ENCODE measurements at regions not wholly inside any gene's neighbourhood (a gene's known extent, or its start where the extent isn't known, plus 50 kb on each side); places are given as distances from the start of the nearest gene placed in this dataset.

DNA sequence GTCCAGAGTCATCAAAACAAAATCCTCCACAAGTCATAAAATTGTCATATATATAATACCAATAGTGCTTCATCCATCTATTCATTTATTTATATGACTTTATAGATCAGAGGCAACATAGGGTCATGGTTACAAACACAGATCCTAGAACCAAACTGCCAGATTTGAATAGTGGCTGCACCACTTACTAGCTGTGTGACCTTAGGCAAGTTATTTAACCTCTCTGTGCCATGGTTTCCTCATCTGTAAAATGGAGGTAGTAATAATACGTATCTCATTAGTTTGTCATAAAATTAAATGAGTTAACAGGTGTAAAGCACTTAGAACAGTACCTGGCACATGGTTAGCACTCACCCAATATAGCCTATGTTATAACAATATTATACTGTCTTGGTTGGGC, 58.9 kb upstream of the BZW1 start:
- no peak for TF ChIP-seq EP300 (IDR thresholded peaks at IDR 0.05)
- TF ChIP-seq POLR2A (IDR thresholded peaks at IDR 0.05) = no peak
- TF ChIP-seq, protein P1, sequence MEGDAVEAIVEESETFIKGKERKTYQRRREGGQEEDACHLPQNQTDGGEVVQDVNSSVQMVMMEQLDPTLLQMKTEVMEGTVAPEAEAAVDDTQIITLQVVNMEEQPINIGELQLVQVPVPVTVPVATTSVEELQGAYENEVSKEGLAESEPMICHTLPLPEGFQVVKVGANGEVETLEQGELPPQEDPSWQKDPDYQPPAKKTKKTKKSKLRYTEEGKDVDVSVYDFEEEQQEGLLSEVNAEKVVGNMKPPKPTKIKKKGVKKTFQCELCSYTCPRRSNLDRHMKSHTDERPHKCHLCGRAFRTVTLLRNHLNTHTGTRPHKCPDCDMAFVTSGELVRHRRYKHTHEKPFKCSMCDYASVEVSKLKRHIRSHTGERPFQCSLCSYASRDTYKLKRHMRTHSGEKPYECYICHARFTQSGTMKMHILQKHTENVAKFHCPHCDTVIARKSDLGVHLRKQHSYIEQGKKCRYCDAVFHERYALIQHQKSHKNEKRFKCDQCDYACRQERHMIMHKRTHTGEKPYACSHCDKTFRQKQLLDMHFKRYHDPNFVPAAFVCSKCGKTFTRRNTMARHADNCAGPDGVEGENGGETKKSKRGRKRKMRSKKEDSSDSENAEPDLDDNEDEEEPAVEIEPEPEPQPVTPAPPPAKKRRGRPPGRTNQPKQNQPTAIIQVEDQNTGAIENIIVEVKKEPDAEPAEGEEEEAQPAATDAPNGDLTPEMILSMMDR (IDR thresholded peaks at IDR 0.05) = no peak
- no peak for TF ChIP-seq POLR2AphosphoS5 (IDR thresholded peaks at IDR 0.05)
- WGBS, 5 donors = 82 to 89% (median 86%) methylated on average over 1 of the region's 1 CpG
- H3K4me1 ChIP-seq = peaks cover 0 to 8% (median 5%) of the 10 kb centered on the region in 4 donors
- H3K4me3 ChIP-seq = no peak overlapping the region
- H3K36me3 ChIP-seq = no peaks in the 10 kb centered on the region
- no peaks in the 10 kb centered on the region for H3K9me3 ChIP-seq
- H3K27me3 ChIP-seq = no peaks in the 10 kb centered on the region
- intact Hi-C loops (cut with DNase I; ENCODE audit: low total_unique reads) = no loop called here
- no peak overlapping the region for H3K27ac ChIP-seq
- DNase-seq = no peak

DNA sequence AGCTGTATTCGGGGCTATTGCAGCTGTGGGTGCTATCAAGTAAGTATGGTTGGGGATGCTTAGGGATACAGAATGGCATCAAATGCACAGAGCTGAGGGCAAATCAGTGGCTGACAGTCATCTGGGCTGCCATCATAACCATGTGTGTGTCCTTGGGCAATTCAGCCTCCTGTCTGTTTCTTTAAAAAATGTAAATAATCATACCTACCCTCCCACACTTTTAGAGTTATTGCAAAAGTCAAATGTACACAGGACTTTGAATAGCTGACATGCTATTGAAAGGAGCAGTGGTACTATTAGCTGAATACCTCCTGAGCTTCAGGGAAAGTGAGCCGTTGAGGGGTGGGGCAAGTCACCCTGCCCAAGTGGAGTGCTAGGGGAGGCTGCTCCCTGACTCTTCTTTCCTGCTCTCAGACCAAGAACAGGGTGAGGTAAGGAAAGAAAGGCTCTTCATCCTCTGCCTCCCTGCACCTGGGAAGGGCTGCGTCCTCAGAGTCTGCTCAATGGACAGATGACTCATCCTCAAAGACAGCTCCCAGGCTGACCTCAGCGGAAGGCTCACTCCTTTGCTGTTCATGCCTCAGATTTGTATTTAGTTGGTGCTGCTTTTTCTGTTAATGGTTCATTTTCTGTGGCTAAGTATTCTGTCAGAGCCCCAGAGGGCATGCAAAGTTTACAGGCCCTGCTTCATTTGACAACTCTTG, 54.9 kb upstream of the BZW1 start:
- H3K27ac ChIP-seq = no peak overlapping the region
- H3K36me3 ChIP-seq = no peaks in the 10 kb centered on the region
- no peaks in the 10 kb centered on the region for H3K27me3 ChIP-seq
- WGBS, 5 donors = 50 to 69% (median 61%) methylated on average over 4 of the region's 4 CpGs
- no peak overlapping the region for H3K4me3 ChIP-seq
- TF ChIP-seq, protein P1 (IDR thresholded peaks at IDR 0.05) = no peak
- no peak for TF ChIP-seq POLR2AphosphoS5 (IDR thresholded peaks at IDR 0.05)
- no peak for TF ChIP-seq EP300 (IDR thresholded peaks at IDR 0.05)
- TF ChIP-seq POLR2A (IDR thresholded peaks at IDR 0.05) = no peak
- no peaks in the 10 kb centered on the region for H3K4me1 ChIP-seq
- intact Hi-C loops (cut with DNase I; ENCODE audit: low total_unique reads) = no loop called here
- peak in 1 of 2 donors; percentile 17 for DNase-seq
- H3K9me3 ChIP-seq = no peaks in the 10 kb centered on the region

DNA sequence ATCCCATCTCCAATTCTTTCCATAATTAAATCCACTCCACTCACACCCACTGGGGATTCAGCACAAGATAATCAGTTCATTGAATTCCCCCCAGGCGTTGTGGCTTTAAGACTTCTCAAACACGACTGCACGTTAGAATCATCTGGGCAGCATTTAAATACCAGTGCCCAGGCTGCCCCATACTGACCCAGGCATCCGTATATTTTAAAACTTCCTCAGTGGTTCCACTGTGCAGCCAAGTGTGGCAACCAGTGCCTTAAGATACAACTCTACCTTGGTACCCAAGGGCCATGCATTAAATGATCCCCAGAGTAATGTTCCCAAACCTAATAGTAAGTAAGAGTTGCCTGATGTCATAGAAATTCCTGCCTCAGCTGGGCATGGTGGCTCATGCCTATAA, 54.3 kb upstream of the BZW1 start:
- 73 to 85% (median 80%) methylated on average over 4 of the region's 4 CpGs for WGBS, 5 donors
- Histone ChIP-seq H3K27me3 (no peaks in the 10 kb centered on the region), H3K36me3 (no peaks in the 10 kb centered on the region), H3K9me3 (no peaks in the 10 kb centered on the region), H3K4me1 (no peaks in the 10 kb centered on the region), H3K27ac (no peak overlapping the region), H3K4me3 (no peak overlapping the region)
- intact Hi-C loops (cut with DNase I; ENCODE audit: low total_unique reads) = no loop called here
- DNase-seq = no peak
- TF ChIP-seq, protein P1 (IDR thresholded peaks at IDR 0.05) = no peak
- TF ChIP-seq POLR2A (IDR thresholded peaks at IDR 0.05) (no peak), POLR2AphosphoS5 (IDR thresholded peaks at IDR 0.05) (no peak), EP300 (IDR thresholded peaks at IDR 0.05) (no peak)

DNA sequence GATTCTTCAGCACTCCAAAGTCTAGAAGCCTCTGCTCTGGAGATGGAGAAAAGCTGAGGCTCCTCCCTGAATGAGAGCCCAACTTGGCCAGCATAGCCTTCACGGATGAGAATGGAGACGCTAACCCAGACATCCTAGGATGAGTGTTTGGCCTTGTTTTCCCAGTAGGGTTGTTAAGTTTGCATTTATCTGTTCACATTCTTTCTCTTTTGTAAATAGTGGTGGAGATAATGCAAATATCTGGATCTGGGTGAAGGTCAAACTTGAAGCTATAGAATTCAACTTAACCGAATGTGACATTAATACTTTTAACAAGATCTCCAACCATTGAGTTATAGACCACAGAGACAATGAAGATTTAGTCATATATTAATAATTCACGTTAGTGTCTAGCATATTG, 53.4 kb upstream of the BZW1 start:
- intact Hi-C loops (cut with DNase I; ENCODE audit: low total_unique reads) = no loop called here
- Histone ChIP-seq H3K4me3 (no peak overlapping the region), H3K9me3 (no peaks in the 10 kb centered on the region), H3K27me3 (no peaks in the 10 kb centered on the region), H3K4me1 (peaks cover 0 to 4% (median 0%) of the 10 kb centered on the region in 4 donors), H3K27ac (no peak overlapping the region), H3K36me3 (no peaks in the 10 kb centered on the region)
- 86 to 97% (median 91%) methylated on average over 4 of the region's 4 CpGs for WGBS, 5 donors
- TF ChIP-seq POLR2A (IDR thresholded peaks at IDR 0.05) = no peak
- TF ChIP-seq, protein P1 (IDR thresholded peaks at IDR 0.05) = no peak
- TF ChIP-seq EP300 (IDR thresholded peaks at IDR 0.05) = no peak
- TF ChIP-seq POLR2AphosphoS5 (IDR thresholded peaks at IDR 0.05) = no peak
- DNase-seq = no peak
